Lung (tissue), 11 donors: ENCODE measurements at regions not wholly inside any gene's neighbourhood (a gene's known extent, or its start where the extent isn't known, plus 50 kb on each side); places are given as distances from the start of the nearest gene placed in this dataset.

Experiments used
- ATAC-seq: fragments of 200-7000 bp; cut with Tn5 transposase; one replicate; pipeline ENCODE4 v1.9.1; 2020; ENCODE audit warnings: moderate number of reproducible peaks; ENCODE audit not compliant: insufficient read depth, low FRiP score
- DNase-seq, 3 donors: peaks; one replicate each; pipeline ENCODE4 v3.0.0-alpha.2; 2013 to 2017
- H3K27ac ChIP-seq, 2 donors: one replicate each; pipeline ENCODE4 v1.5.1; 2013; ENCODE audit warnings: mild to moderate bottlenecking in 2 of 2, moderate library complexity in 2 of 2, control low read depth in 1 of 2, inconsistent platforms in 1 of 2, low read depth in 1 of 2, low read length in 1 of 2
- H3K27me3 ChIP-seq, 3 donors: one replicate each; pipeline ENCODE4 v1.5.1; 2013; ENCODE audit warnings: low read length in 2 of 3; ENCODE audit not compliant: control insufficient read depth in 3 of 3, insufficient read depth in 3 of 3
- H3K36me3 ChIP-seq, 4 donors: one replicate each; pipeline ENCODE4 v1.5.1; 2013; ENCODE audit warnings: low read length in 4 of 4, mild to moderate bottlenecking in 1 of 4, moderate library complexity in 1 of 4; ENCODE audit not compliant: control insufficient read depth in 4 of 4, insufficient read depth in 4 of 4
- H3K4me1 ChIP-seq, 5 donors: one replicate each; pipeline ENCODE4 v1.5.1; 2013; ENCODE audit warnings: low read length in 5 of 5, mild to moderate bottlenecking in 2 of 5, moderate library complexity in 1 of 5; ENCODE audit not compliant: control insufficient read depth in 5 of 5, insufficient read depth in 5 of 5
- H3K4me3 ChIP-seq: one replicate; pipeline ENCODE4 v1.5.1; 2013; ENCODE audit warnings: mild to moderate bottlenecking, control low read depth, moderate library complexity
- H3K9ac ChIP-seq, 2 donors: one replicate each; pipeline ENCODE4 v1.5.1; 2013; ENCODE audit warnings: low read length in 2 of 2, control low read depth in 1 of 2; ENCODE audit not compliant: insufficient read depth in 1 of 2
- H3K9me3 ChIP-seq, 4 donors: one replicate each; pipeline ENCODE4 v1.5.1; 2013; ENCODE audit warnings: low read length in 3 of 4, mild to moderate bottlenecking in 1 of 4, moderate library complexity in 1 of 4; ENCODE audit not compliant: control insufficient read depth in 4 of 4, insufficient read depth in 3 of 4
- WGBS, 2 donors: extraction: QIAGEN DNeasy Blood & Tissue Kit; methylation state at CpG; one replicate each; pipeline ENCODE4 v1.1.7; 2013; 5-methylcytosine and 5-hydroxymethylcytosine counted together
- TF ChIP-seq, protein P1 (sequence below): IDR thresholded peaks from 2 replicates; pipeline ENCODE4 v1.5.1; 2012; ENCODE audit warnings: mild to moderate bottlenecking; ENCODE audit errors: control extremely low read depth, extremely low read depth
- donor health status: control.
- donor health status: control.
- donor health status: Bipolar disorder and iron deficiency.
- donor health status: healthy.
- donor health status: DM: yes; HTN: yes; CAD: no.

DNA sequence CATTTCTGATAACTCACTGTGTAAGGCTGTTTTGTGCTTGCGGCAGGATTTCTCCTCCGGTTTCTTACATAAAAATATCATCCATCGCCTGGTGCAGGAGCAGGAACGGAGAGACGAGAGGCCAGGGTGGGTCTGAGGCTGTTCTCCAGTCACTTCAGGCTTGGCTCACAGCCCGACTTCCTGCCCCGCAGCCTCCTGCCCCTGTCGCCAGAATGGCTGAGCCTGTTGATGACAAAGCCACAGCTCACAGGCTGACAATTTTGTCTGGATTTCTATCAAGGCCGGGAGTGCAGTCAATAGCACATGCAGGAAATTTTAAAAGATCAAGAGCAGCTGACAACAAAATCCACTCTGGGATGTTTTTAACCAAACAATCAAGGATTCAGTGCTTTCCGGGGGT, 229.7 kb upstream of the ZNF32 start:
- ATAC-seq (no peak), DNase-seq (peak; percentile 67 to 83 (median 70))
- Histone ChIP-seq H3K9me3 (no peaks in the 10 kb centered on the region), H3K27me3 (no peaks in the 10 kb centered on the region), H3K27ac (peak overlapping the region in 1 of 2 donors; percentile 60), H3K9ac (no peak overlapping the region), H3K4me1 (peaks cover 0 to 15% (median 3%) of the 10 kb centered on the region in 5 donors), H3K36me3 (no peaks in the 10 kb centered on the region), H3K4me3 (no peak overlapping the region)
- WGBS, 2 donors, result 14 to 27% methylated on average over 10 of the region's 10 CpGs
- TF ChIP-seq, protein P1, sequence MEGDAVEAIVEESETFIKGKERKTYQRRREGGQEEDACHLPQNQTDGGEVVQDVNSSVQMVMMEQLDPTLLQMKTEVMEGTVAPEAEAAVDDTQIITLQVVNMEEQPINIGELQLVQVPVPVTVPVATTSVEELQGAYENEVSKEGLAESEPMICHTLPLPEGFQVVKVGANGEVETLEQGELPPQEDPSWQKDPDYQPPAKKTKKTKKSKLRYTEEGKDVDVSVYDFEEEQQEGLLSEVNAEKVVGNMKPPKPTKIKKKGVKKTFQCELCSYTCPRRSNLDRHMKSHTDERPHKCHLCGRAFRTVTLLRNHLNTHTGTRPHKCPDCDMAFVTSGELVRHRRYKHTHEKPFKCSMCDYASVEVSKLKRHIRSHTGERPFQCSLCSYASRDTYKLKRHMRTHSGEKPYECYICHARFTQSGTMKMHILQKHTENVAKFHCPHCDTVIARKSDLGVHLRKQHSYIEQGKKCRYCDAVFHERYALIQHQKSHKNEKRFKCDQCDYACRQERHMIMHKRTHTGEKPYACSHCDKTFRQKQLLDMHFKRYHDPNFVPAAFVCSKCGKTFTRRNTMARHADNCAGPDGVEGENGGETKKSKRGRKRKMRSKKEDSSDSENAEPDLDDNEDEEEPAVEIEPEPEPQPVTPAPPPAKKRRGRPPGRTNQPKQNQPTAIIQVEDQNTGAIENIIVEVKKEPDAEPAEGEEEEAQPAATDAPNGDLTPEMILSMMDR, result no peak

DNA sequence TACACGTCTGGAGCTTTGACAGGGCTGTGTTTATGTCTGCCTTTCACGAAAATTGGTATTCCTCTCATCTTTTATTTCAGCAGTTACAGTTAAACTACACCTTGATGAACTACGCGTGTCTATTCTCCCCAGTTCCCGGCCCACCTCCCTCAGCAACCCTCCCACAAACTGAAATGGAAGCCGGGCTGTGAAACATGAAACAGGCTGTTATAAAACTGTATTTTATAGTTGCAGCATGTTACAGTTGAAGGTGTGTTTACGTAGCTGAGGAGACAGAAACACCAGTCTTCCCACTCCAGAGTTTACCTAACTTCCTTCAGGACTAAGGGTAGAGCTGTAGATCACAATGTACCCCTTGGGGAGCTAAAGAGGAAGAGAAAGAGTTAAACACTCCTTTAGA, 228.3 kb upstream of the ZNF32 start:
- no peak overlapping the region for H3K4me3 ChIP-seq
- DNase-seq, result no peak
- H3K9ac ChIP-seq, result no peak overlapping the region
- TF ChIP-seq, protein P1, result no peak
- WGBS, 2 donors, result 91 to 94% methylated on average over 7 of the region's 7 CpGs
- no peaks in the 10 kb centered on the region for H3K36me3 ChIP-seq
- H3K27me3 ChIP-seq, result no peaks in the 10 kb centered on the region
- ATAC-seq, result no peak
- no peak overlapping the region for H3K27ac ChIP-seq
- H3K4me1 ChIP-seq, result peaks cover 0 to 15% (median under 1%) of the 10 kb centered on the region in 5 donors
- no peaks in the 10 kb centered on the region for H3K9me3 ChIP-seq

DNA sequence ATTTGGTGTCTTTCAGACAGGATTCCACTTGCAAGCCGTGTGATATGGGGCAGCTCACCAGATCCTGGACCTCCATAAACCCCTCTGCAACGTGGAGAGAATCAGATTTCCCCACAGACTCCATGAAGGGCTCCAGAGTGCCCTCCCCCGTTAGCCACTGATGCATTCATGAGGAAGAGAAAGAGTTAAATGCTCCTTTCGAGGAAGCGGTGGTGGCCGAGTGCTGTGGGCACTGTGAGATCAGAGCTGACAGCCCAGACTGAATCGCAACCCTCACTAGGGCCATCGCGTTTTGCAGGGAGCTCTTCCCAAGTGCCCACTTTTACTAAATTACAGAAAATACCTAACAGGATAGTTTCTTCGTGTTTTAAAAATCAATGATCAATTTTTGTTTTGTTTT, 226.3 kb upstream of the ZNF32 start:
- 73 to 74% methylated on average over 10 of the region's 10 CpGs for WGBS, 2 donors
- Histone ChIP-seq H3K4me1 (peaks cover 0 to 15% (median 0%) of the 10 kb centered on the region in 5 donors), H3K27me3 (no peaks in the 10 kb centered on the region), H3K4me3 (no peak overlapping the region), H3K9me3 (no peaks in the 10 kb centered on the region), H3K36me3 (no peaks in the 10 kb centered on the region), H3K9ac (no peak overlapping the region), H3K27ac (no peak overlapping the region)
- DNase-seq (no peak), ATAC-seq (no peak)
- TF ChIP-seq, protein P1, result no peak

DNA sequence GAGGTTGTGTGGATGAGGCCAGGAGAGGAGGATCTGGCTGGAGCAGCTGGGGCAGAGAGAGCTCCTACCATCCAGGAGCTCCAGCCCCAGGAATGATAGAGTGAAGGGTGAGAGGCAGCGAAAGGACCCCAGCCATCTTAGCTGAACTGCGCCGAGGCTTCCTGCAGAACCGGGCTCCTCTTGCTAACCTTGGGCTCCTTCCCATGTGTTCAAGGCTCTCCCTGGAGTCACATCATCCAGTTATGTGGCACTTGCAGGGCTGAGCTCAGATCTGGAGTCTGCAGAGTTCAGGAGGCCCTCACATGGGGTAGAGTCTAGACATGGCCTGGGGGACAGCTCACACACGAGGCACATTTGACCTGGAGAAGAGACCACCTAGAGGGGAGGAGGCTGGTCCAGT, 225.0 kb upstream of the ZNF32 start:
- no peak overlapping the region for H3K9ac ChIP-seq
- no peak overlapping the region for H3K27ac ChIP-seq
- no peaks in the 10 kb centered on the region for H3K27me3 ChIP-seq
- ATAC-seq (no peak), DNase-seq (no peak)
- no peaks in the 10 kb centered on the region for H3K9me3 ChIP-seq
- no peak overlapping the region for H3K4me3 ChIP-seq
- no peaks in the 10 kb centered on the region for H3K36me3 ChIP-seq
- 93 to 95% methylated on average over 5 of the region's 5 CpGs for WGBS, 2 donors
- H3K4me1 ChIP-seq, result peaks cover 0 to 16% (median 2%) of the 10 kb centered on the region in 5 donors
- TF ChIP-seq, protein P1, result no peak
